Gastrocnemius medialis (tissue), 4 donors: ENCODE measurements at regions not wholly inside any gene's neighbourhood (a gene's known extent, or its start where the extent isn't known, plus 50 kb on each side); places are given as distances from the start of the nearest gene placed in this dataset.

Source experiments
- POLR2A ChIP-seq, 2 donors: fragments of 450-650 bp; IDR thresholded peaks; one replicate each; pipeline ENCODE4 v1.6.1; 2017; ENCODE audit warnings: antibody characterized with exemption in 2 of 2, mild to moderate bottlenecking in 2 of 2, moderate library complexity in 2 of 2
- TF ChIP-seq, protein P1 (sequence below), 5 experiments: fragments of 450-650 bp in 3 of 5; fragments of 200-600 bp in 2 of 5; sonication (generic) in 2 of 5; IDR thresholded peaks in 4 of 5; conservative IDR thresholded peaks in 1 of 5; 1 replicate in 4 of 5; 2 replicates in 1 of 5; pipeline ENCODE4 v1.5.1; 2016 to 2019; ENCODE audit warnings: antibody characterized with exemption in 5 of 5, mild to moderate bottlenecking in 3 of 5, moderate library complexity in 3 of 5

DNA sequence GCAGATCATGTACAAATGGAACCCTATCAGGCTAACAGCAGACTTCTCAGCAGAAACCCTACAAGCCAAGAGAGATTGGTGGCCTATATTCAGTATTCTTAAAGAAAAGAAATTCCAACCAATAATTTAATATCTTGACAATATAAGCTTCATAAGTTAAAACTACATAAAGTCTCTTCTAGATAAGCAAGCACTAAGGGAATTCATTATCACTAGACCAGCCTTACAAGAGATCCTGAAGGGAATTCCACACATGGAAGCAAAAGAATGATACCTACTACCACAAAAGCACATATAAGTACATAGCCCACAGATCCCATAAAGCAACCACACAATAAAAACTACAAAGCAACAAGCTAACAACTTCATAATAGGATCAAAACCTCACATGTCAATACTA lies 60.4 kb upstream of the SCAF11 start:
- TF ChIP-seq, protein P1, sequence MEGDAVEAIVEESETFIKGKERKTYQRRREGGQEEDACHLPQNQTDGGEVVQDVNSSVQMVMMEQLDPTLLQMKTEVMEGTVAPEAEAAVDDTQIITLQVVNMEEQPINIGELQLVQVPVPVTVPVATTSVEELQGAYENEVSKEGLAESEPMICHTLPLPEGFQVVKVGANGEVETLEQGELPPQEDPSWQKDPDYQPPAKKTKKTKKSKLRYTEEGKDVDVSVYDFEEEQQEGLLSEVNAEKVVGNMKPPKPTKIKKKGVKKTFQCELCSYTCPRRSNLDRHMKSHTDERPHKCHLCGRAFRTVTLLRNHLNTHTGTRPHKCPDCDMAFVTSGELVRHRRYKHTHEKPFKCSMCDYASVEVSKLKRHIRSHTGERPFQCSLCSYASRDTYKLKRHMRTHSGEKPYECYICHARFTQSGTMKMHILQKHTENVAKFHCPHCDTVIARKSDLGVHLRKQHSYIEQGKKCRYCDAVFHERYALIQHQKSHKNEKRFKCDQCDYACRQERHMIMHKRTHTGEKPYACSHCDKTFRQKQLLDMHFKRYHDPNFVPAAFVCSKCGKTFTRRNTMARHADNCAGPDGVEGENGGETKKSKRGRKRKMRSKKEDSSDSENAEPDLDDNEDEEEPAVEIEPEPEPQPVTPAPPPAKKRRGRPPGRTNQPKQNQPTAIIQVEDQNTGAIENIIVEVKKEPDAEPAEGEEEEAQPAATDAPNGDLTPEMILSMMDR (IDR thresholded peaks at IDR 0.05 in 4 of 5, conservative IDR thresholded peaks at IDR 0.05 in 1 of 5): no peak
- no peak for TF ChIP-seq POLR2A (IDR thresholded peaks at IDR 0.05)
